HG03575 (cell line): ENCODE measurements at regions not wholly inside any gene's neighbourhood (a gene's known extent, or its start where the extent isn't known, plus 50 kb on each side); places are given as distances from the start of the nearest gene placed in this dataset.
"Not testable (repeated sequence)": the region's sequence is repeated elsewhere in the genome, so short reads cannot be mapped to it uniquely, and the experiment has no call there.

Source experiments
- ATAC-seq: cut with Tn5 transposase; IDR thresholded peaks from one replicate; pipeline ENCODE4 v1.9.1; 2021; ENCODE audit not compliant: unreplicated experiment, insufficient number of reproducible peaks, low FRiP score; ENCODE audit errors: extremely low read depth

DNA sequence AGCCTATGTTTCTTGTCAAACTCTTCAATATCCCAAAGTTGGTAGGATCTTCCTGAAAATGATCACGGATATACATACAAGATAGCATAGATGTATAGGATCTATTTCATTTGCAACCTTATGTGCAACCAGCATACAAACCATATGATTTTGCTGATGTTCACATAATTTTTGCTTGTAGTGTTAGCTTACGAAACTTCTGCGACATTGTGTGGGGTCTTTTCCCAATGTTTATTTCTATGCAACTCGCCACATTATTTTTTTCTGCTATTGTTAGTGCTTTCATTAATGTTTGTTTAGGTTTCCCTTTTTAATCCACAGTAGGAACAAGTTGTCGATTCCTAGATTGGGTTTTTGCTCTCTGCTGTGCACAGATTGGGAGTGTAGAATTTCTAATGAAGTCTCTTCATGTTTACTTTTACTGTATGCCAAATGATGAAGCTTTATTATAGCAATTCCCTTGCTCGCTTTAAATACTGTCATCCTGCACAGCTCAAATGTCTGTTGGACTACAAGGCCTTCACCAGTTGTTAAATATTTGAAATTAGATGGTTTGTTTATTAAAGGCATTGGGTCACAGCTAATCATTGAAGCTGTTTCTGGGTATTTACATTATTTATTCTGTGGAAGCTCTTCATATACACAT, 257.6 kb upstream of the PCDH7 start:
- ATAC-seq, result no peak

DNA sequence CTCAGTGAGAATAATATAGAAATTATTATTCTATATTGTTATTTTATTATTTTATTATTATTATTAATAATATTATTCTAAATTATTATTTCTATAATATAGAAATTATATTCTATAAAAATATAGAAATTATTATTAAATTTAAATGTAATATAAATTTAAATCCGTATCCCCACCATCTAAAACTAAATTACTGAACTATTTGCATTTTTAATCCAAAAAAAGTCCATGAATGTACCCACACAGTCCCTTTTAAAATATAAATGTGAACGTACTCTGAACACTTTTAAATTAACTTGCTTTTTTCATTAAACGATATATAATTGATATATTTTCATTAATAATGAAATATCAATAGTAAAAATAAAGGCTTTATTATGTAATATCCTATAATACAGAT, 248.3 kb upstream of the PCDH7 start:
- no peak for ATAC-seq

DNA sequence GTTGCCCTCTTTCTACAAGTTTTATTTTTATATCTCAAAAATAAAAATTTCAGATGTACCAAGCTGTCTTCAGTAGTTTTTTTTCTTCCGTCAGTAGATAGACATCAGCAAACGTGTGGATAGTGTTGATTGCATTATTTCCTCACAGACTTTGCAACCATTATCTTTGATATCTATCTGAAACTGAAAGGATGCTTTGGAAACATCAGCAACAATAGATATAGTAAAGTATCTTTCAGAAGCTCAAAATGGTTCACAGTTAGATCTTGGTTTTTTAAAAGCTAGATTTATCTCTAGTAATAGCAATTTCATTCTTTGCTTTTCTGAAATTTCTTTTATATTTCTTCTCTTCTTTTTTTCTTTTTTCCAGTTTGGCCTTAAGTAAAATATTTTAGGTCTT, 246.9 kb upstream of the PCDH7 start:
- ATAC-seq, result no peak

DNA sequence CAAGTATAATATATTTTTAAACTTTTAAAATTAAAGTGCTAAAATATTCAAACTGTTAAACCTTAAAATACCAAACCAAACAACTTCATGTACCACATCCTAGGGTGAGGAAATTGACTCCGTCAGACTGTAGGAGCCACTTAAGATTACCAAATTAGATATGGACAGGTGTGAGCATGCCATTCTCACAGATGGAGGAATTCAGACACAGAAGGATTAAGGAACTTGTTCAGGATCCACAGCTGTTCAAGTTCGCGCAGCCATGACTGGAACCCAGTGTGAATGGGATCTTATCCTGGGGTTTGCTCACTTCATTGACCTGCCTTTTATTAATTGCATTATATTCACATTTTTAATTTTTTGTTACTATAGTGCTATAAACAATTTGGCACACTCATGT, 224.9 kb upstream of the PCDH7 start:
- ATAC-seq, result no peak

DNA sequence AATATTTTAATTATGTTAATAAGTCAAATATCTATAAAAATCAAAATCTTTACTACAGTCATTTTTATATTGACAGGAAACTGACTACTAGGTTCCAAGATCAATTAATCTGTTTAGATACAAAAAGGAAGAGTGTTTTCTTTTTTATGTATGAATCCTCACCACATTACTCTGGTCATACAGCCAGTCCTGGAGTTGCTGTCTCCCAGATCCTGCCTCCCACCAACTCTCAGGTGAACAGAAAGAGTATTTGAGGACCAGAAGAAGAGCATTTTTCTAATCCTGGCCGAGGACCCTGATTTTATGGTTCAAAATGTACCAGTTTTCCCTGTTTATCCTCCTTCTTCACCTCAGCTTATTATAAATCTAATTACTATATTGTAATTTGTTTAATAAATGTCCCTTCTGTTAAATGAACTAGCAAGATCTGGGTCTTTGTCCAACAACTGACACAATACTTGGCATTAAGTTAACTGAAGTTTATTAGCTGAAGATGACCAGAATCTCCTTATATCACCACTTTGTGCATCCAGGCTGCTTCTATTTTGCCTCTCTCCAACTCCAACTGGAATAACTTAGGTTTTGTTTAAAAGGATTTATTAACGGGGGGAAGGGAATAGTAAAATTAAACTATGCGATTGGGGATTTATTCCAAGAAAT, 224.4 kb upstream of the PCDH7 start:
- ATAC-seq, result no peak

DNA sequence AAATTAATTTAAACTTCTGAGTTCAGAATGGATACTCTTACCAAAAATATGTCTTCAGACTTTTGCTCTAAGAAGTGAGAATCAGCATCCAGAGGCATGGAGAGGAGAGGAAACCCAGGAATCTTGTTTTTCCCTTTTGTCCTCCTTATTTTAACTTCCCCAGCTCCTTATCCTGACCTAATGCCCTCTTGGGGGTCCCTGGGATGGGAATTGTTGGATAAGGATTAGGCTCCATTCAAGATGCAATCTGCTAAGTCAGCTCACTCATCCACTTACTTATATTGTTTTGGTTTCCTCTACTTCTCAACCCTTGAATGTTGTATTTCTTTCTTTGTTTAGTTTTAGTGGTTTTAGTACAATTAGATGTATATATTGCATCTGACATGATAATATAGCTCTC, 208.4 kb upstream of the PCDH7 start:
- ATAC-seq, result no peak

DNA sequence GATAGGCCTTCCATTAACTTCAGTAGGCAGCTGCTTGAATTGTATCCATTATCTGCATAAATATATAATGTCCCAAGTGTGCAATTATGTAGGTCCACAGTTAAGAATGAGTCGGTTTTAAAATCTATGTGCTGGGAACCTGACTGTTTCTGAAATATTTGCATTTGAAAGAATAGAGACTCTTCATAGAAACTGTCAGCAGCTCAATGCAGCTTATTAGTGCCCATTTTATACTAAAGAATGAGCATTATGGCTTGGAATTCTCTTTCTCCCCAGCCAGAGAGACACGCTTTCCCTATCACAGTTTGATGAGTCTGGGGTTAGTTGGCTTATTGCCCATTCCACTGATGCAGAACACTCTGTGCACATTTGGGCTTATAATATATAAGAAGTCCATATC, 202.0 kb upstream of the PCDH7 start:
- ATAC-seq, result no peak

DNA sequence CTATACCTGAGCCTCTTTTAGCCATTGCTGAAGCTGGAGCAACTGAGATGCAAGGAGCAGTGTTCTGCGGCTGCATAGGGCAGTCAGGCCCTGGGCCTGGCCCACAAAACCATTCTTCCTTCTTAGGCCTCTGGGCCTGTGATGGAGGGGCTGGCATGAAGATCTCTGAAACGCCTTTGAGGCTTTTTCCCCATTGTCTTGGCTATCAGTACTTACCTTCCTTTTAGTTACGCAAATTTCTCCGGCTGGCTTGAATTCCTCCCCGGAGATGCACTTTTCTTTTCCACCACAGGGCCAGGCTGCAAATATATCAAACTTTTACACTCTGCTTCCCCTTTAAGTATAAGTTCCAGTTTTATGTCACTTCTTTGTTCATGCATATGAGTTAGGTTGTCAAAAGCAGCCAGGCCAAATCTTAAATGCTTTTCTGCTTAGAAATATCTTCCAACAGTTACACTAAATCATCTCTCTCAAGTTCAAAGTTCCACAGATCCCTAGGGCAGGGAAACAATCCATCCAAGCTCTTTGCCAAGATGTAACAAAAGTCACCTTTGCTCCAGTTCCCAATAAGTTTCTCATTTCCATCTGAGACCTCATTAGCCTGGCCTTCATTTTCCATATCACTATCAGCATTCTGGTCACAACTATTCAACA, 194.4 kb upstream of the PCDH7 start:
- ATAC-seq, result no peak

DNA sequence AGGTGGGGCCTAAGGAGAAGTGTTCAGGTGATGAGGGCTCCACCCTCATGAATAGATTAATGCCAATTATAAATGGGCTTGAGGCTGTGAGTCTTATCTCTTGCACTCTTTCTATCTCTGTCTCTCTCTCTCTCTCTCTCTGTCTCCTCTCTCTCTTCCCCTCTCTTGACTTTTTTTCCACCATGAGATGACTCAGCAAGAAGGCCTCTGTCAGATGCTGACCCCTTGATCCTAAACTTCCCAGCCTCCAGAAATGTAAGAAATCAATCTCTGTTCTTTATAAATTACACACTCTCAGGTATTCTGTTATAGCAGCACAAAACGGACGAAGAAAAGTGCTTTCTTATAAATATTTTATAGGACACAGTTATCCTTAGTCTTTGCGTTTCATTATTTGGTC, 184.9 kb upstream of the PCDH7 start:
- ATAC-seq, result no peak

DNA sequence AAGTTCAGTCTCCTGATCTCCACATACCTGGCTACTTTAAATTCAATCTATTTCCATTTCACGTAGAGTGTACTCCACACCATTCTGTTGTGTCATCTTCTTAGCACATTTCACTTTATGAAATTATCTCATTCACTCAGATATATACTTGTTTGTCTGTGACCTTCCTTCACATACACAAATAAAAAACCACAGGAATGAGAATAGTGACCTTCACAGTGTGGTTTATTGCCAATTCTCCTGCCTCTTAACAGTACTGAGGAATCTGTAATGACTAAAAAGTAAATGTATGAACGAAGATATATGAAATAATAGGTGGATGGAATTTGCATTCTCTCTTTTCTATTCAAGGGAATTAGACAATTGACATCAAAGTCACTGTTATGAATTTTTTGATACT, 183.9 kb upstream of the PCDH7 start:
- ATAC-seq, result no peak

DNA sequence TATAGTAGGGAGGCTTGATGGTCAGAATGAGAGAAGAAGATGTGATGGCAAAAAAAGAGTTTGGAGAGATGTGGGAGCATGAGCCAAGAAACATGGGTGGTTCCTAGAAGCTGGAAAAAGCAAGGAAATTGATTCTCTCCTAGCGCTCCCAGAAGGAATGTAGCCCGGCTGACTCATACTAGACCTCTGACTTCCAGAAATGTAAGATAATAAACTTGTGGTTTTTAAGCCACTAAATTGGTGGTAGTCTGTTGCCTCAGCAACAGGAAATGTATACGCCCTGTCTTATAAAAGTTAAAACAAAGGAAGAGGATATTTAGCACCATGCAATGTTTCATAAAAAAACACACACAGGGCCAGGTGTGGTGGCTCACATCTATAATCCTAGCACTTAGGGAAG, 182.7 kb upstream of the PCDH7 start:
- ATAC-seq, result no peak

DNA sequence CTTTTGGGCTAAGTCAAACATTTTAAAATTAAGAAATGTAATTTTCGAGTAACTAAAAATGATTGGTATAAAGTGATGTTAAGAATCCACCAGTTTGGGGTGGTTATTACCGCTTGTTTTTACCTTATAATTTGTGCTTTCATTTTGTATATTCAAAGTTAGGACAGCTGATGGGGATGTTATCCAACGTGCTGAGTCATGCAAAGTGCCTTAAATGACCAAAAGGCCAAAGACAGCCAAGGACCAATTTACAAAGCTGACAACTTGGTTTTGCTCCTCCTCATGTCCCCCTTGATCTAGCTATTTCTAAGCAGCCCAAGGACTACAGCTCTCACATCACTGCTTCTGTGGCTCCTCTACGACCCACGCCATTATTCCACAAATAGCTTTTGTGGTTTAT, 181.4 kb upstream of the PCDH7 start:
- ATAC-seq, result no peak

DNA sequence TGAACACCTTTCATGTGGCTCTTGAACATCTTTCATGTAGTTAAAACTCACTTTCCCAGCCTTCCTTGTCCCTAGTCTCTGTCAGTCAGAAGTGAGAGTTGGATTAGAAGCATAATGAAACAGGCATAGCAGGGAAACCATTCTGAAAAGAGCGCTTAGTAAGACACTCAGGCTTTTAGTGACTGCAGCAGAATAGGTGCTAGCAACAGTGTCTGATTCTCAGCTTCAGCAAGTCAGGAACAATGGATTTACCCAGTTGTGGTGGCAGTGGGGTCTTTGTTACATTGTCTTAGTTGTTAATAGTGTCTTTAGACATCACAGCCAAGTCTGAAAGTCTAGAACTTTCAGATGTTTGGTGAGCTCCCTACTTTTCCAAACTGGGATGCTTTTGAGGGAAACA, 177.1 kb upstream of the PCDH7 start:
- ATAC-seq, result no peak

DNA sequence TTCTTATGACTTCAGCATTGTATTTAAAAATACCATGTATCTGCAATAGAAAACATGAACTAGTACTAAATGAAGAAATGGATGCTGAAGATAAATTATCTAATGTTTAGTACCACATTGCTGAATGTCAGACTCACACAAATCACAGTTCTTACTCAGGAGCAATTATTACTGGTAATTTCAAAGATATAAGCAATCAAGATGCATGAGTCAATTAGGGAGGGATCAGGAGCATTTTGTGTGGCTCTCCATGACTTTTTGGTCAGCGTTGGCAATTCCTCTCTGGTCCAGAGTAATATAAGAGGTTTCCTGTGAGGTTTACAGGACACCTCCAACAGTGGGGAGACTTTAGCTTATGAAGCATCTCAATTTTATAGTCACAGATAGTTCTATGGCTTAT, 167.0 kb upstream of the PCDH7 start:
- ATAC-seq, result no peak

DNA sequence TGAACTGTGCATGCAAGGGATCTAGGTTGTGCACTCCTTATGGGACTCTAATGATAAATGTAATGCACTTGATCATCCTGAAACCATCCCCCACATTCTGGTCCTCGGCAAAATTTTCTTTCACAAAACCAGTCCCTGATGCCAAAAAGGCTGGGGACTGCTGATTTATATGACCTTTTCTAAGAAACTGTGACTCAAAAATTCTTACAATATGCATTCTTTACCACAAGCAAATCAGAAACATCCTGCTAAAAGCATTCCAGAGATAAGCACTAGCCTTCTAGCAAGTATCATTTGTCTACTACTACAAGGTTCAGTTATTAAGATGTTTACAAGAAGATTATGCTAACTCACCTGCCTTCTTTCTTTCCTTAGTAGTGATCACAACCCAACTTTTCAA, 166.5 kb upstream of the PCDH7 start:
- ATAC-seq, result no peak

DNA sequence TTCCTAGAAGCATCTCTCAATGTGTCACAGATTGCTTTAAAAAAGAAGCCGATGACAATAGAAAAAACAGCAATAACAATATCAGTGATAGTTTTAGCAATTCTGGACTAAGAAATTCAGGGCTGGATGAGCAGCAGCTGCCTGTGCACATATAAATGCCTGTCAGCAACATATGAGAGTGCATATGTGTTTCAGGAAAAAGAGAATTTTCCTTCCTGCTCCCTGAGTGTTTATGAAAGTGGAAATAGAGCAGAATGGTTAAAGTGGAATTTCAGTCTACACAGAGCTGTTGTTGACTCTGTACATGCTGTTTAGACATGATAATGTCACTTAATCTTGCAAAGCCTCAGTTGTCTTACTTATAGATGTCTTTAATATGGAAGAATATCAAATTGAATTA, 164.4 kb upstream of the PCDH7 start:
- no peak for ATAC-seq

DNA sequence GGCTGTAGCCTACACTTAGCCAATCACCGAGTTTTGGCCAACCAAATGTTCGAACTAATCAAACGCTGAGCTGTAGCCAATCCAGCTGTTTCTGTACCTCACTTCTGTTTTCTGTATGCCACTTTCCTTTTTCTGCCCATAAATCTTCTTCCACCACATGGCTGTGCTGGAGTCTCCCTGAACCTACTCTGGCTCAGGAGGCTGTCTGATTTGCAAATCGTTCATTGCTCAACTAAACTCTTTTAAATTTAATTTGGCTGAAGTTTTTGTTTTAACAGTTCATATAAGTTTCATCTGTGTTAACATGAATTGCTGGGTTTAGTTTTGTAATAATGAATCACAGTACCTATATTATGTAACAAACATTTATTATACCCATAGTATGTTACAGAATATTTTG, 160.7 kb upstream of the PCDH7 start:
- no peak for ATAC-seq

DNA sequence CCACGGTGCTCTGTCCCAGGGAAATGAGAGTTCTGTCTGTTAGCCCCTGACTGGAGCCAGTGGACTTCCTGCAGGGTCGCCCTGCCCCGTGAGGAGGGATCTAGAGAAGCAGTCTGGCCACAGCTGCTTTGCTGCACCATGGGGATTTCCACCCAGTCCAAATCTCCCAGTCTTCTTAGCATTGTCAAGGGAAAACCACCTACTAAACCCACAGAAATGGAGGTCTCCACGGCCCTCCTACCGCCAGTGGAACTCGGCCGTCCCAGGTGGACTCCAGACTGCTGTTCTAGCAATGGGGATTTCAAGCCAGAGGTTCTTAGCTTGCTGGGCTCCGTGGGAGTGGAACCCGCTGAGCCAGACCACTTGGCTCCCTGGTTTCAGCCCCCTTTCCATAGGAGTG, 133.3 kb upstream of the PCDH7 start:
- no peak for ATAC-seq

DNA sequence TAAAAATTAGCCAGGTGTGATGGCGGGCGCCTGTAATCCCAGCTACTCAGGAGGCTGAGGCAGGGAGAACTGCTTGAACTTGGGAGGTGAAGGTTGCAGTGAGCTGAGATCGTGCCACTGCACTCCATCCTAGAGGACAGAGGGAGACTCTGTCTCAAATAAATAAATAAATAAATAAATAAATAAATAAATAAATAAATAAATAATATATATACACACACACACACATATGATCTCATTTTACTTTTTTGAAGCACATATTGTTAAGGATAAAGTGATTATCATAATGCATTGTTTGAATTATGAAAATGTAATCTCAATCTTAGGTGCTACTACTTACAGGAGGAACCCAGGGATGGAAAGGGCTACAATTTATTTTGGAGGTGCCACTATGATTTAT, 130.5 kb upstream of the PCDH7 start:
- not testable (repeated sequence) for ATAC-seq

DNA sequence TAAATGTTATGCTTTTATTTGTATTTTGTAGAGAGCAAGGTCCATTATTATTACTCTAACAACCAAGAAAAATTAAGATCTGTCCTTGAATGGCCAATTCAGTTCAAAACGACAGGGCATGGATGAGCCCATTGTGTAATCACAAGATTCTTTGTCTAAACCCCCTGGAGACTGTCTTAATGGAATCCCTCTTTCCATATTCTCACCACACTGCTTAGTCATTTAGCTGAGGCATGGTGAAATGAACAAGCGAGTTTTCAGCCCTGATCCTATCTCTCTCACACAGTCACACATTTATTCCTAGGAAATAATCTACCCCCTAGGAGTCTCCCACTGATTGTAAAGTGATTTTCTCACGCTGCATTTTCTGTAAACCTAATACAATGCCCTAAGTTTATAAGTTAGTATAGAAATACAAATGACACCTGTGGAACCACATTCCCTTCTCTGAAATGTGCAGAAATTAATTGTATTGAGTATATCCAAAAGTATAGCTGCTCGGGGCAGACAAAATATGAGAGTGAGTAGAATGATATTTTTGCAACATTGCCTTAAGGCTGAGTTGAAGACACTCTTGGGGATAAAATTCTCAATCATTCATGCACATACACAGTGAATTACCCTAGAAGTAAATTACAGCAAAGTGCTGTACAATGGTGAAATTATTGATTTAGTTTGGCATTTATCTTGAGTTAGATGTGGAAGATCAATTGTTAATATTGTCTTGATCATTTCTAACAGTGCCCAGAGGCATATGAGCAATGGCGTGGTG, 119.7 kb upstream of the PCDH7 start:
- ATAC-seq, result no peak
